ENCODE measurements at regions not wholly inside any gene's neighbourhood (a gene's known extent, or its start where the extent isn't known, plus 50 kb on each side); places are given as distances from the start of the nearest gene placed in this dataset.

DNA sequence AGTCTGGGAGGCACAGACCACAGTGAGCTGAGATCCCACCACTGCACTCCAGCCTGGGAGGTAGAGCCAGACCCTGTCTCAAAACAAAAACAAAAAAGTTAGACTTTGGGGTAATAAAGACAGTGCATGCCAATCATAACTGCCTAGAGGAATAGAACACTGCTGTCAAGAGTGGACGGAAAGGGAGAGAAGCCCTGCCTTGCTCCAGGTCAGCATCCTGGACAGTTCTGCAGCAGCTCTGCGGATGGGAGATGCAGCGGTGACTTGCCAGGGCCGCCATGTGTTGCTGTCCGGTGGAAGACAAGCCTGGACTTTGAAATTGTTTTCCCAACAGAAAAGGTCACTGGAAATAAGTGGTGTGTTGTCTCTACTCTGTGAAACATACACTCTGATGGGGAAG is 618.2 kb downstream of the TBC1D22A start:
- Histone ChIP-seq H3K4me1 (ENCODE audit: control insufficient read depth in 5 of 5, insufficient read depth in 5 of 5, low read length in 5 of 5) (no peaks in the 10 kb centered on the region), H3K36me3 (ENCODE audit: control insufficient read depth in 5 of 5, insufficient read depth in 5 of 5, low read length in 5 of 5) (no peaks in the 10 kb centered on the region), H3K27ac (ENCODE audit: low read depth, low read length) (no peak overlapping the region), H3K9ac (ENCODE audit: low read length in 5 of 5) (no peak overlapping the region), H3K27me3 (ENCODE audit: control insufficient read depth in 5 of 5, insufficient read depth in 4 of 5, low read length in 5 of 5) (peaks cover 6 to 21% (median 11%) of the 10 kb centered on the region in 5 donors), H3K4me3 (ENCODE audit: low read depth in 1 of 5, low read length in 5 of 5) (no peak overlapping the region), H3K9me3 (ENCODE audit: control insufficient read depth in 5 of 5, low read length in 5 of 5) (no peaks in the 10 kb centered on the region)

DNA sequence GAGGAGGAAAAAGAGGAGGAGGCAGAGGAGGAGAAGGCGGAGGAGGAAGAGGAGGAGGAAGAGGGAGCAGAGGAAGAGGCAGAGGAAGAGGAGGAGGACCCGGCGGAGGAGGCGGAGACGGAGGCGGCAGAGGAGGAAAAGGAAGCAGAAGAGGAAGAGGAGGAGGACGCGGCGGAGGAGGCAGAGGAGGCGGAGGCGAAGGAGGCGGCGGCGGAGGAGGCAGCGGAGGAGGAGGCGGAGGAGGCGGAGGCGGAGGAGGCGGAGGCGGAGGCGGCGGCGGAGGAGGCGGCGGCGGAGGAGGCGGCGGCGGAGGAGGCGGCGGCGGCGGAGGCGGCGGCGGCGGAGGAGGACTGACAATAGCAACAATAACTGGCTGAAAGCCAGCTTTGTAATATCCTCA is 616.6 kb downstream of the TBC1D22A start:
- Histone ChIP-seq H3K27ac (ENCODE audit: low read depth, low read length) (no peak overlapping the region), H3K27me3 (ENCODE audit: control insufficient read depth in 5 of 5, insufficient read depth in 4 of 5, low read length in 5 of 5) (peaks cover 9 to 22% (median 14%) of the 10 kb centered on the region in 5 donors), H3K4me3 (ENCODE audit: low read depth in 1 of 5, low read length in 5 of 5) (no peak overlapping the region), H3K36me3 (ENCODE audit: control insufficient read depth in 5 of 5, insufficient read depth in 5 of 5, low read length in 5 of 5) (no peaks in the 10 kb centered on the region), H3K4me1 (ENCODE audit: control insufficient read depth in 5 of 5, insufficient read depth in 5 of 5, low read length in 5 of 5) (no peaks in the 10 kb centered on the region), H3K9ac (ENCODE audit: low read length in 5 of 5) (no peak overlapping the region), H3K9me3 (ENCODE audit: control insufficient read depth in 5 of 5, low read length in 5 of 5) (no peaks in the 10 kb centered on the region)

DNA sequence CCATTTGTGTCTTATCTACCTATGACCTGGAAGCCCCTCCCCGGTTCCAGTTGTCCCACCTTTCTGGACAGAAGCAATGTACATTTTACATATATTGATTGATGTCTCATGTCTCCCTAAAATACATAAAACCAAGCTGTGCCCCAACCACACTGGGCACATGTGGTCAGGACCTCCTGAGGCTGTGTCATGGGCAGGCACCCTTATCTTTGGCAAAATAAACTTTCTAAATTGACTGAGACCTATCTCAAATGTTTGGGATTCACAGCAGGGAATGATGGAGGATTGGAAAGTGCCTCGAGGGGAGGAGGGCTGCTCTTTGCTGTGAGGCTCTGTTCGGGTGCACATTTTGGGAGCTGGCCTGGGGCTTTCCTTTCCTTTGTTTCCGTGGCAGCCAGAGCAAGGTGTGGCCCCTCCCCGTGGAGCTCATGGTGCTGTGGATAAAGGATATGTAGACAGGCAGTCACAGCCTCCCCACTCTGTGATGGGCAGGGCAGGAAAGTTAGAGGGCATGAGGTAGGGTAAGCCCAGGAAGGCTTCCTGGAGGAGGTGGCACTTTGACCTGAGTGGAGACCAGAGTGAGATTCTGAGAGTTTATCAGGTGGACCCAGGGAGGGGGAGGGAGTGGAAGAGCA is 615.6 kb downstream of the TBC1D22A start:
- no peaks in the 10 kb centered on the region for H3K4me1 ChIP-seq (ENCODE audit: control insufficient read depth in 5 of 5, insufficient read depth in 5 of 5, low read length in 5 of 5)
- H3K36me3 ChIP-seq (ENCODE audit: control insufficient read depth in 5 of 5, insufficient read depth in 5 of 5, low read length in 5 of 5) = no peaks in the 10 kb centered on the region
- H3K9ac ChIP-seq (ENCODE audit: low read length in 5 of 5) = no peak overlapping the region
- no peaks in the 10 kb centered on the region for H3K9me3 ChIP-seq (ENCODE audit: control insufficient read depth in 5 of 5, low read length in 5 of 5)
- peaks cover 6 to 24% (median 14%) of the 10 kb centered on the region in 5 donors for H3K27me3 ChIP-seq (ENCODE audit: control insufficient read depth in 5 of 5, insufficient read depth in 4 of 5, low read length in 5 of 5)
- no peak overlapping the region for H3K4me3 ChIP-seq (ENCODE audit: low read depth in 1 of 5, low read length in 5 of 5)
- H3K27ac ChIP-seq (ENCODE audit: low read depth, low read length) = no peak overlapping the region

DNA sequence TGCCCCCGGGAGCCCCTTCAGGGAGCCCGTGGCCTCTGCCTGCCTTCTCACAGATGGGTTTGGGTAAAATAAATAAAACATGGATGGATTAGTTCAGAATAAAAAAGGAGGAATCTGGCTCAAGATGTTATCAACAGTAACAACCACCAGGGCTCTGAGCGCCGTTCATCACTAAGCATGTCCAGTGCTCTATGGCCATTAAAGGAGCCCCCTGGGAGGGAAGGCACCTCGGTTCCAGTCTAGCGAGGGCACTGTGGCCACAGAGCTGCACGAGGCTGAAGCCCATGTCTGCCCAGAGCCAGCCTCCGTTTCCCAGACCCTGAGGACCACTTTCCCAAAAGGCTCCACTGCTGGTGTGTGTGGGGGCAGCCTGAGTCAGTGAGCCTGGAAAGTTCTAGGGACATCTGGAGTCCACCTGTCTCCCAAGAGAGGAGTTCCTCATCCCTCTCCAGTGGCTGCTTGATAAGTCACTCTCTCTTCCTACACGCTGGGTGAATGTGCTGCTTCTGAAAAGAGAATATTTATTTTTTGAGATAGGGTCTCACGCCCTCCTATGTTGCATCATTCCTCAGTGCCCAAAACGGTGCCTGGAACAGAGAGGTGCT is 614.6 kb downstream of the TBC1D22A start:
- Histone ChIP-seq H3K4me1 (ENCODE audit: control insufficient read depth in 5 of 5, insufficient read depth in 5 of 5, low read length in 5 of 5) (no peaks in the 10 kb centered on the region), H3K9ac (ENCODE audit: low read length in 5 of 5) (no peak overlapping the region), H3K9me3 (ENCODE audit: control insufficient read depth in 5 of 5, low read length in 5 of 5) (no peaks in the 10 kb centered on the region), H3K27me3 (ENCODE audit: control insufficient read depth in 5 of 5, insufficient read depth in 4 of 5, low read length in 5 of 5) (peaks cover 10 to 23% (median 14%) of the 10 kb centered on the region in 5 donors), H3K36me3 (ENCODE audit: control insufficient read depth in 5 of 5, insufficient read depth in 5 of 5, low read length in 5 of 5) (no peaks in the 10 kb centered on the region), H3K27ac (ENCODE audit: low read depth, low read length) (no peak overlapping the region), H3K4me3 (ENCODE audit: low read depth in 1 of 5, low read length in 5 of 5) (no peak overlapping the region)

DNA sequence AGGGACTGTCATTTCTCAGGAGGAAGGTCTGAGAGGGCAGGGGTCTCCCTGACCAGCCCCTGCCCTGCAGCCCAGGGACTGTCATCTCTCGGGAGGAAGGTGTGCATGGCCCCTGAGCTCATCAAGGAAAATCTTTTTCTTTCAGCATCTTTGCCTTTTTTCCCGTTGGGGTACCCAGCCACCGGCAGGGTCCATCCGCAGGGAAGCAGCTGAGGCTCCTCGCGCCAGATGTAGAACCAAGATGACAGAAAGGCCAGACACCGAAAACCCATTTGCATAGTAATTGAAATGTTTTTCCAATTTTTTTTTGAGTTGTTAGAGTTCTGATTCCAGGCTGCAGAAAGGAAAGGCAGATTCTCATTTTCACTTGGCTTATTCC is 613.9 kb downstream of the TBC1D22A start:
- H3K4me1 ChIP-seq (ENCODE audit: control insufficient read depth in 5 of 5, insufficient read depth in 5 of 5, low read length in 5 of 5) = no peaks in the 10 kb centered on the region
- peaks cover 10 to 24% (median 14%) of the 10 kb centered on the region in 5 donors for H3K27me3 ChIP-seq (ENCODE audit: control insufficient read depth in 5 of 5, insufficient read depth in 4 of 5, low read length in 5 of 5)
- no peaks in the 10 kb centered on the region for H3K36me3 ChIP-seq (ENCODE audit: control insufficient read depth in 5 of 5, insufficient read depth in 5 of 5, low read length in 5 of 5)
- H3K27ac ChIP-seq (ENCODE audit: low read depth, low read length) = no peak overlapping the region
- H3K9ac ChIP-seq (ENCODE audit: low read length in 5 of 5) = no peak overlapping the region
- no peaks in the 10 kb centered on the region for H3K9me3 ChIP-seq (ENCODE audit: control insufficient read depth in 5 of 5, low read length in 5 of 5)
- H3K4me3 ChIP-seq (ENCODE audit: low read depth in 1 of 5, low read length in 5 of 5) = no peak overlapping the region

DNA sequence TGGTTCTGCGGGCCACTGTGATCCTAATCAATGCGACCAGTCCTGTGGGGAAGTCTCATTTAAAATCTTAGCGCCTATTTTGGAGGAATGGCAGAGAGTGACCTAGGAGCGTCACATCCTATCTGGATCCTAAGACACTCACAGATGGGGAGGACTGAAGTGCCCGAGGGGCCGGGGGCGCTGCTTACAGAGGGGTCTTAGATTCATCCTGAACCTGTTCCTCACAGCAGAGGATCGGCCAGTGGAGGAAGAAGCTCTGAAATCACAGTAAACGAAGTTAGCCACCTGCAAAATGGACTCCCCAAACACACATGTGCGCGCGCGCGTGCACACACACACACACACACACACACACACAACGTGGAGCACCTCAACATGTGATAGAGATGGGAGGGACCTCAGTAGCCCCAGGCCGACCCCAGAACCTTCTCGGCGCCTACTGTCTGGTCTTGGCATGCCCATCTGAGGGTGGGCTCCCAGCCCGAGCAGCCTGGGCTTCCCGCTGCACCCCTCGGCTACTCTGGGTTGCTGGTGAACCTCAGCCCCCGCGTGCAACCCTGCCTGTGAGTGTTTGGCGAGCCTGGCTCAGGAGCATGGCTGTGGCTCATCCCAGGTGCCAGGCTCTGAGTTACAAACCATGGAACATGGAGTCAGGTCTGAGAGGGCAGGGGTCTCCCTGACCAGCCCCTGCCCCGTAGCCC is 613.3 kb downstream of the TBC1D22A start:
- H3K36me3 ChIP-seq (ENCODE audit: control insufficient read depth in 5 of 5, insufficient read depth in 5 of 5, low read length in 5 of 5) = no peaks in the 10 kb centered on the region
- H3K4me1 ChIP-seq (ENCODE audit: control insufficient read depth in 5 of 5, insufficient read depth in 5 of 5, low read length in 5 of 5) = no peaks in the 10 kb centered on the region
- peaks cover 10 to 24% (median 14%) of the 10 kb centered on the region in 5 donors for H3K27me3 ChIP-seq (ENCODE audit: control insufficient read depth in 5 of 5, insufficient read depth in 4 of 5, low read length in 5 of 5)
- no peaks in the 10 kb centered on the region for H3K9me3 ChIP-seq (ENCODE audit: control insufficient read depth in 5 of 5, low read length in 5 of 5)
- no peak overlapping the region for H3K9ac ChIP-seq (ENCODE audit: low read length in 5 of 5)
- no peak overlapping the region for H3K27ac ChIP-seq (ENCODE audit: low read depth, low read length)
- H3K4me3 ChIP-seq (ENCODE audit: low read depth in 1 of 5, low read length in 5 of 5) = no peak overlapping the region

DNA sequence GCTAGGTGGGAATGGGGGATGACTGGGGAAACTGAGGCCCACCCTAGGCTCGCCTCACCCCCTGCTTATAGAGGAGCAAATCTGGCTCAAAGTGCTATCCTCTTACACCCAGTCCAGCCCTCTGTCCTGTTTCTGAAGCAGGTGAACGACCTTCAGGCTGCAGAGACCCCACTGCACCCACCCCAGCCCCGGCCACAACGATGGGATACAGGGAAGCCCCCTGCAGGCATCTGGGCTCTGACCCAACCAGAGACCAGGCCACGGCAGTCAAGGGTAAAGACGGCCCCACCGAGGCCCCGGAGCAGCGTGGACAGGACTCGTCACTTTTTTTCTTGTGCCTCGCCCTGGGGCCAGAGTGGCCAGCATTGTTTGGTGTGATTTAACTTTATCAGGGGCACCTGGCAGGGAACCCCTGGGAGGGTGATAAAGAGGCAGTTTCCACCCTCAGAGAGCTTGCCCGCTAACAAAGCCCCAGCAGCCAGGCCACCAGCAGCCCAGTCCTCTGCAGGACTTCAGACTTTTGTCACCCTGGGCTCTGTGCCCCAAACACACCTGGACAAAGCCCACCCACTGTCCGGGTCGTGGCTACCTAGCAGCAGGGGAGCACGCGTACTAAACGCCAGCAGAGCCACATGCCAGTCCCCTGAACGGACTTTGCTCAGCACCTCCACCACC is 612.6 kb downstream of the TBC1D22A start:
- Histone ChIP-seq H3K4me3 (ENCODE audit: low read depth in 1 of 5, low read length in 5 of 5) (no peak overlapping the region), H3K9ac (ENCODE audit: low read length in 5 of 5) (no peak overlapping the region), H3K27ac (ENCODE audit: low read depth, low read length) (no peak overlapping the region), H3K36me3 (ENCODE audit: control insufficient read depth in 5 of 5, insufficient read depth in 5 of 5, low read length in 5 of 5) (no peaks in the 10 kb centered on the region), H3K4me1 (ENCODE audit: control insufficient read depth in 5 of 5, insufficient read depth in 5 of 5, low read length in 5 of 5) (peaks cover 0 to 2% (median 0%) of the 10 kb centered on the region in 5 donors), H3K27me3 (ENCODE audit: control insufficient read depth in 5 of 5, insufficient read depth in 4 of 5, low read length in 5 of 5) (peaks cover 10 to 24% (median 14%) of the 10 kb centered on the region in 5 donors), H3K9me3 (ENCODE audit: control insufficient read depth in 5 of 5, low read length in 5 of 5) (no peaks in the 10 kb centered on the region)

DNA sequence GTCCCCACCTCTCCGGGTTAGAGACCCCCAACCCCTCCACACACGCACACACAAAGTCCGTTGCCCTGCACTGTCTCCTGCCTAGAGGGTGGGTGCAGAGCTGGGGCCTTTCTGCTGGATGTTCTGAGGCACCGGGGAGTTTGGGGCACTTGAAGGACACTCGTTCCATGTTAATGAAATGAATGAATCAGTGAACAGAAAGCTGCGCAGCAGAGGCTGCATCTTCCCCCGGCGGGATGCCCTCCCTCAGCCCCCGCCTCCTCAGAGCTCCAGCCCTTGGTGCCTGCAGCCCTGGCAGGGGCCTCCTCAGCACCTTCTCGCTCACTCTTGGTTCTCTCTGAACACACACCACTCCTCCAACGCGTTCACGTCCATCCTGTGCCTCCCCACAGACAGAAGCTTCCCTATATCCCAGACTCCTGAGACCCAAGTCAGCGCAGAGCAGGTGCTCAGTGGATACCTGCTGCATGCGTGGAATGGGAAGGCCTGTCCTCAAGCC is 611.9 kb downstream of the TBC1D22A start:
- H3K36me3 ChIP-seq (ENCODE audit: control insufficient read depth in 5 of 5, insufficient read depth in 5 of 5, low read length in 5 of 5) = no peaks in the 10 kb centered on the region
- H3K27ac ChIP-seq (ENCODE audit: low read depth, low read length) = no peak overlapping the region
- H3K9ac ChIP-seq (ENCODE audit: low read length in 5 of 5) = no peak overlapping the region
- H3K9me3 ChIP-seq (ENCODE audit: control insufficient read depth in 5 of 5, low read length in 5 of 5) = no peaks in the 10 kb centered on the region
- peaks cover 10 to 24% (median 14%) of the 10 kb centered on the region in 5 donors for H3K27me3 ChIP-seq (ENCODE audit: control insufficient read depth in 5 of 5, insufficient read depth in 4 of 5, low read length in 5 of 5)
- H3K4me3 ChIP-seq (ENCODE audit: low read depth in 1 of 5, low read length in 5 of 5) = no peak overlapping the region
- peaks cover 0 to 6% (median 3%) of the 10 kb centered on the region in 5 donors for H3K4me1 ChIP-seq (ENCODE audit: control insufficient read depth in 5 of 5, insufficient read depth in 5 of 5, low read length in 5 of 5)

DNA sequence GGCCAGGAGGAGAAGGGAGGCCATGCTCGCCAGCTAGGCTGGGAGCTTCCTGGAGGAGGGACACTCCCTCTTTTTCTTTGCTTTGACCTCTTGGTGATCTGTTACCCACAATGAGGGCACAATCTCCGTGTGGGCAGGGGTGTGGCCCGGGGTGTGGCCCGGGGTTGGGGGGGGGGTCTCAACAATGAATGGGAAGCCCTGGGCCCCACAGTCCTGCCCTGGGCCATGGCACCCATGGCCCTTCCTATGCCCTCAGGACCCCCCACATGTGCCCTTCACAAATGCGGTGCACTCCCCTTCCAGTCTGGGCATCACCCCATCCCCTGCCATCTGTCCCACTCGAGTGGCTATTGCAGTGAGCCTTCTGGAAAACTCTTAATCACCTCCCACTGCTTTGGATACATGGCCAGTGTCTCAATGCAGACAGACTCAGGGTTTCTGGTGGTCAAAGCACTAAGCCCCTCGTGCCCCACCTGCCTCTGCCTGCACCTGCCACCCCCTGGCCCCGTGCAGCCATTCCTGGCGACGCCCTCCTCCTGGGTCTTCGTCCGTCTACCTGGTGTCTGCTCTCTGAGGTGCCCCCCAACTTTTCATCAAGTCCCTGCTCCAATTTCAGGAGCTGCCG is 611.3 kb downstream of the TBC1D22A start:
- H3K9ac ChIP-seq (ENCODE audit: low read length in 5 of 5) = no peak overlapping the region
- no peak overlapping the region for H3K4me3 ChIP-seq (ENCODE audit: low read depth in 1 of 5, low read length in 5 of 5)
- no peaks in the 10 kb centered on the region for H3K9me3 ChIP-seq (ENCODE audit: control insufficient read depth in 5 of 5, low read length in 5 of 5)
- no peak overlapping the region for H3K27ac ChIP-seq (ENCODE audit: low read depth, low read length)
- no peaks in the 10 kb centered on the region for H3K36me3 ChIP-seq (ENCODE audit: control insufficient read depth in 5 of 5, insufficient read depth in 5 of 5, low read length in 5 of 5)
- peaks cover 10 to 24% (median 14%) of the 10 kb centered on the region in 5 donors for H3K27me3 ChIP-seq (ENCODE audit: control insufficient read depth in 5 of 5, insufficient read depth in 4 of 5, low read length in 5 of 5)
- peaks cover 0 to 11% (median 5%) of the 10 kb centered on the region in 5 donors for H3K4me1 ChIP-seq (ENCODE audit: control insufficient read depth in 5 of 5, insufficient read depth in 5 of 5, low read length in 5 of 5)
